Activated T-cell treated with anti-CD3 and anti-CD28 coated beads, Interleukin-2, amount 50 U/mL, for 72 hours (primary cell): ENCODE measurements at regions not wholly inside any gene's neighbourhood (a gene's known extent, or its start where the extent isn't known, plus 50 kb on each side); places are given as distances from the start of the nearest gene placed in this dataset.
A peak's percentile ranks its signal among the peaks of the same experiment; 100 is the strongest.
"Not testable (repeated sequence)": the region's sequence is repeated elsewhere in the genome, so short reads cannot be mapped to it uniquely, and the experiment has no call there.

ENCODE experiments used
- ATAC-seq, 2 donors: fragments of 150-1000 bp; cut with Tn5 transposase; replicated peaks in 1 of 2; 2 replicates each; pipeline ENCODE4 v1.10.0; 2021; ENCODE audit warnings: moderate library complexity in 2 of 2, mild to moderate bottlenecking in 1 of 2
- DNase-seq, 2 donors: peaks; one replicate each; pipeline ENCODE4 v3.0.0; 2021 to 2022; ENCODE audit warnings: mixed read lengths in 1 of 2
- H3K27ac Mint-ChIP-seq: one replicate; pipeline ENCODE4 v1.8.0; 2022; ENCODE audit warnings: mild to moderate bottlenecking, moderate library complexity, mixed read lengths
- H3K27me3 Mint-ChIP-seq: one replicate; pipeline ENCODE4 v1.8.0; 2022; ENCODE audit warnings: low read depth, mixed read lengths
- H3K36me3 Mint-ChIP-seq, 2 donors: one replicate each; pipeline ENCODE4 v1.8.0; 2022; ENCODE audit warnings: mixed read lengths in 2 of 2, mild to moderate bottlenecking in 1 of 2; ENCODE audit not compliant: insufficient read depth in 2 of 2
- H3K4me1 Mint-ChIP-seq: one replicate; pipeline ENCODE4 v1.8.0; 2022; ENCODE audit warnings: low read depth, mixed read lengths
- H3K4me3 Mint-ChIP-seq, 2 donors: one replicate each; pipeline ENCODE4 v1.8.0; 2022; ENCODE audit warnings: mild to moderate bottlenecking in 2 of 2, mixed read lengths in 2 of 2, moderate library complexity in 2 of 2
- H3K9me3 Mint-ChIP-seq, 2 donors: one replicate each; pipeline ENCODE4 v1.8.0; 2022; ENCODE audit warnings: mixed read lengths in 2 of 2

GRCh38 chr5:79886456-79886855 is 104.6 kb downstream of the MTX3 start:
- H3K27me3 Mint-ChIP-seq, result peaks cover 4% of the 10 kb centered on the region
- H3K4me3 Mint-ChIP-seq, result no peak overlapping the region
- no peaks in the 10 kb centered on the region for H3K36me3 Mint-ChIP-seq
- peaks cover 0 to 4% of the 10 kb centered on the region in 2 donors for H3K9me3 Mint-ChIP-seq
- ATAC-seq (no peak), DNase-seq (no peak)
- H3K4me1 Mint-ChIP-seq, result no peaks in the 10 kb centered on the region
- H3K27ac Mint-ChIP-seq, result no peak overlapping the region

GRCh38 chr5:79879880-79880279 is 111.2 kb downstream of the MTX3 start:
- H3K36me3 Mint-ChIP-seq, H3K4me1 Mint-ChIP-seq, H3K9me3 Mint-ChIP-seq, DNase-seq, ATAC-seq, H3K27ac Mint-ChIP-seq, H3K4me3 Mint-ChIP-seq, H3K27me3 Mint-ChIP-seq: not testable (repeated sequence)

GRCh38 chr5:79878721-79879336 is 112.2 kb downstream of the MTX3 start:
- peak; percentile 51 to 57 for DNase-seq
- no peaks in the 10 kb centered on the region for H3K9me3 Mint-ChIP-seq
- no peaks in the 10 kb centered on the region for H3K4me1 Mint-ChIP-seq
- H3K36me3 Mint-ChIP-seq, result no peaks in the 10 kb centered on the region
- H3K4me3 Mint-ChIP-seq, result no peak overlapping the region
- H3K27me3 Mint-ChIP-seq, result peaks cover 4% of the 10 kb centered on the region
- ATAC-seq, result peak; percentile 52 to 57
- no peak overlapping the region for H3K27ac Mint-ChIP-seq

GRCh38 chr5:79878136-79878679 is 112.9 kb downstream of the MTX3 start:
- no peaks in the 10 kb centered on the region for H3K36me3 Mint-ChIP-seq
- no peak overlapping the region for H3K4me3 Mint-ChIP-seq
- no peak for DNase-seq
- no peaks in the 10 kb centered on the region for H3K9me3 Mint-ChIP-seq
- no peak overlapping the region for H3K27ac Mint-ChIP-seq
- no peak for ATAC-seq
- no peaks in the 10 kb centered on the region for H3K4me1 Mint-ChIP-seq
- H3K27me3 Mint-ChIP-seq, result peaks cover 10% of the 10 kb centered on the region

GRCh38 chr5:79876456-79876855 is 114.6 kb downstream of the MTX3 start:
- Mint-ChIP-seq H3K27ac (no peak overlapping the region), H3K36me3 (no peaks in the 10 kb centered on the region), H3K27me3 (peaks cover 13% of the 10 kb centered on the region), H3K4me3 (no peak overlapping the region), H3K4me1 (no peaks in the 10 kb centered on the region), H3K9me3 (no peaks in the 10 kb centered on the region)
- ATAC-seq, result no peak
- no peak for DNase-seq

GRCh38 chr5:79875230-79875629 is 115.8 kb downstream of the MTX3 start:
- no peak overlapping the region for H3K27ac Mint-ChIP-seq
- no peaks in the 10 kb centered on the region for H3K9me3 Mint-ChIP-seq
- DNase-seq (no peak), ATAC-seq (no peak)
- no peak overlapping the region for H3K4me3 Mint-ChIP-seq
- peaks cover 13% of the 10 kb centered on the region for H3K27me3 Mint-ChIP-seq
- no peaks in the 10 kb centered on the region for H3K4me1 Mint-ChIP-seq
- no peaks in the 10 kb centered on the region for H3K36me3 Mint-ChIP-seq

GRCh38 chr5:79873187-79873586 is 117.9 kb downstream of the MTX3 start:
- H3K27me3 Mint-ChIP-seq, result peaks cover 20% of the 10 kb centered on the region
- no peaks in the 10 kb centered on the region for H3K9me3 Mint-ChIP-seq
- H3K4me3 Mint-ChIP-seq, result no peak overlapping the region
- DNase-seq (no peak), ATAC-seq (no peak)
- no peaks in the 10 kb centered on the region for H3K36me3 Mint-ChIP-seq
- no peak overlapping the region for H3K27ac Mint-ChIP-seq
- no peaks in the 10 kb centered on the region for H3K4me1 Mint-ChIP-seq

- Mint-ChIP-seq H3K36me3 (no peaks in the 10 kb centered on the region), H3K4me3 (no peak overlapping the region), H3K4me1 (no peaks in the 10 kb centered on the region), H3K27ac (no peak overlapping the region), H3K9me3 (no peaks in the 10 kb centered on the region), H3K27me3 (peaks cover 21% of the 10 kb centered on the region)
- ATAC-seq (no peak), DNase-seq (no peak)
Observed at GRCh38 chr5:79872291-79872690, 118.8 kb downstream of the MTX3 start.

GRCh38 chr5:79871364-79872120 is 119.5 kb downstream of the MTX3 start:
- no peak overlapping the region for H3K27ac Mint-ChIP-seq
- peaks cover 28% of the 10 kb centered on the region for H3K27me3 Mint-ChIP-seq
- ATAC-seq (no peak), DNase-seq (no peak)
- no peaks in the 10 kb centered on the region for H3K4me1 Mint-ChIP-seq
- H3K9me3 Mint-ChIP-seq, result no peaks in the 10 kb centered on the region
- H3K36me3 Mint-ChIP-seq, result no peaks in the 10 kb centered on the region
- no peak overlapping the region for H3K4me3 Mint-ChIP-seq

- Mint-ChIP-seq H3K4me3 (no peak overlapping the region), H3K27me3 (peaks cover 19% of the 10 kb centered on the region), H3K4me1 (no peaks in the 10 kb centered on the region), H3K36me3 (no peaks in the 10 kb centered on the region), H3K27ac (no peak overlapping the region), H3K9me3 (no peaks in the 10 kb centered on the region)
- no peak for DNase-seq
- no peak for ATAC-seq
Observed at GRCh38 chr5:79868163-79868670, 122.8 kb downstream of the MTX3 start.

GRCh38 chr5:79865579-79865978 is 125.5 kb downstream of the MTX3 start:
- no peak for DNase-seq
- Mint-ChIP-seq H3K9me3 (no peaks in the 10 kb centered on the region), H3K4me3 (no peak overlapping the region), H3K27ac (no peak overlapping the region), H3K4me1 (no peaks in the 10 kb centered on the region), H3K27me3 (peaks cover 21% of the 10 kb centered on the region), H3K36me3 (no peaks in the 10 kb centered on the region)
- no peak for ATAC-seq

GRCh38 chr5:79864364-79864763 is 126.7 kb downstream of the MTX3 start:
- ATAC-seq (no peak), DNase-seq (no peak)
- peaks cover 16% of the 10 kb centered on the region for H3K27me3 Mint-ChIP-seq
- H3K4me1 Mint-ChIP-seq, result no peaks in the 10 kb centered on the region
- no peaks in the 10 kb centered on the region for H3K9me3 Mint-ChIP-seq
- H3K36me3 Mint-ChIP-seq, result no peaks in the 10 kb centered on the region
- no peak overlapping the region for H3K27ac Mint-ChIP-seq
- no peak overlapping the region for H3K4me3 Mint-ChIP-seq

- ATAC-seq (no peak), DNase-seq (no peak)
- no peaks in the 10 kb centered on the region for H3K36me3 Mint-ChIP-seq
- no peak overlapping the region for H3K4me3 Mint-ChIP-seq
- H3K4me1 Mint-ChIP-seq, result no peaks in the 10 kb centered on the region
- H3K9me3 Mint-ChIP-seq, result no peaks in the 10 kb centered on the region
- H3K27ac Mint-ChIP-seq, result no peak overlapping the region
- H3K27me3 Mint-ChIP-seq, result peaks cover 6% of the 10 kb centered on the region
Observed at GRCh38 chr5:79859588-79859987, 131.5 kb downstream of the MTX3 start.
